Loucy (cell line): ENCODE measurements at regions not wholly inside any gene's neighbourhood (a gene's known extent, or its start where the extent isn't known, plus 50 kb on each side); places are given as distances from the start of the nearest gene placed in this dataset.

Source experiments
- EZH2phosphoT487 ChIP-seq: fragments of 200-600 bp; IDR thresholded peaks from 2 replicates; pipeline ENCODE4 v1.6.1; 2018; ENCODE audit warnings: antibody characterized with exemption, mild to moderate bottlenecking, moderate library complexity, borderline replicate concordance
- TF ChIP-seq, protein P1 (sequence below): fragments of 200-600 bp; sonication (generic); conservative IDR thresholded peaks from 2 replicates; pipeline ENCODE4 v1.5.1; 2014; ENCODE audit warnings: mild to moderate bottlenecking, antibody characterized with exemption, low read length

DNA sequence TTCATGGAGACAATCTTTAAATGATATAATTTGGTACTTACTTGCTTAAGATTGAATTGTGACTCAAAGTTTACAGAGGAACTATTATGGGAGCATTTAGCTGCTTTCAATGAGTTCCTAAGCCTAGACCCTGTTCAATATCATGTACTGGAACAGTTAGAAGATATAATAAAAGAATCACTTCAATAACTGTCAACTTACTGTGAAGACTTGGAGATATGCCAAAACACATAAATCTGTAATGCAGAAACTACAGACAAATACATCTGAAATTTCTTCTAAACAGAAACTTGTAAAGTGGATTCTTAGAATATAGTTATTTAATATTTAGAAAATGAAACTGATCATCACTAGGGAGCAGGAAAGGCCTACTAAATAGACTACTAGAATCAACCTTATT is 259.3 kb downstream of the HLX start:
- TF ChIP-seq, protein P1, sequence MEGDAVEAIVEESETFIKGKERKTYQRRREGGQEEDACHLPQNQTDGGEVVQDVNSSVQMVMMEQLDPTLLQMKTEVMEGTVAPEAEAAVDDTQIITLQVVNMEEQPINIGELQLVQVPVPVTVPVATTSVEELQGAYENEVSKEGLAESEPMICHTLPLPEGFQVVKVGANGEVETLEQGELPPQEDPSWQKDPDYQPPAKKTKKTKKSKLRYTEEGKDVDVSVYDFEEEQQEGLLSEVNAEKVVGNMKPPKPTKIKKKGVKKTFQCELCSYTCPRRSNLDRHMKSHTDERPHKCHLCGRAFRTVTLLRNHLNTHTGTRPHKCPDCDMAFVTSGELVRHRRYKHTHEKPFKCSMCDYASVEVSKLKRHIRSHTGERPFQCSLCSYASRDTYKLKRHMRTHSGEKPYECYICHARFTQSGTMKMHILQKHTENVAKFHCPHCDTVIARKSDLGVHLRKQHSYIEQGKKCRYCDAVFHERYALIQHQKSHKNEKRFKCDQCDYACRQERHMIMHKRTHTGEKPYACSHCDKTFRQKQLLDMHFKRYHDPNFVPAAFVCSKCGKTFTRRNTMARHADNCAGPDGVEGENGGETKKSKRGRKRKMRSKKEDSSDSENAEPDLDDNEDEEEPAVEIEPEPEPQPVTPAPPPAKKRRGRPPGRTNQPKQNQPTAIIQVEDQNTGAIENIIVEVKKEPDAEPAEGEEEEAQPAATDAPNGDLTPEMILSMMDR = no peak
- no peak for TF ChIP-seq EZH2phosphoT487
